ENCODE measurements at regions not wholly inside any gene's neighbourhood (a gene's known extent, or its start where the extent isn't known, plus 50 kb on each side); places are given as distances from the start of the nearest gene placed in this dataset.

GRCh38 chr14:21861153-21861552 lies 187.5 kb upstream of the OR4E1 start:
- no peak overlapping the region for H3K4me3 ChIP-seq (replicated peaks; ENCODE audit: insufficient read depth, low read length)
- peaks cover 6% of the 10 kb centered on the region for H3K27me3 ChIP-seq (ENCODE audit: insufficient read depth, poor library complexity, severe bottlenecking)
- no peak for DNase-seq (ENCODE audit: low read depth in 1 of 2, low spot score in 1 of 2)
- TF ChIP-seq CTCF (IDR thresholded peaks at IDR 0.05; ENCODE audit: insufficient read depth, low read length) (no peak), GABPA (IDR thresholded peaks at IDR 0.05; ENCODE audit: low read depth) (no peak), REST (IDR thresholded peaks at IDR 0.05; ENCODE audit: insufficient replicate concordance, low read depth) (no peak), POLR2AphosphoS5 (IDR thresholded peaks at IDR 0.05; ENCODE audit: low read depth) (no peak)
- no peak overlapping the region for H3K27ac ChIP-seq (replicated peaks)

GRCh38 chr14:21860172-21860571 lies 186.6 kb upstream of the OR4E1 start:
- DNase-seq (ENCODE audit: low read depth in 1 of 2, low spot score in 1 of 2), result peak in 1 of 2 experiments; percentile 24
- Histone ChIP-seq H3K27ac (replicated peaks) (no peak overlapping the region), H3K4me3 (replicated peaks; ENCODE audit: insufficient read depth, low read length) (no peak overlapping the region), H3K27me3 (ENCODE audit: insufficient read depth, poor library complexity, severe bottlenecking) (peaks cover 6% of the 10 kb centered on the region)
- TF ChIP-seq POLR2AphosphoS5 (IDR thresholded peaks at IDR 0.05; ENCODE audit: low read depth) (no peak), SPI1 (IDR thresholded peaks at IDR 0.05; ENCODE audit: borderline replicate concordance, low read depth) (no peak), GABPA (IDR thresholded peaks at IDR 0.05; ENCODE audit: low read depth) (no peak), CTCF (IDR thresholded peaks at IDR 0.05; ENCODE audit: insufficient read depth, low read length) (peak; percentile 29), REST (IDR thresholded peaks at IDR 0.05; ENCODE audit: insufficient replicate concordance, low read depth) (no peak)

GRCh38 chr14:21852775-21853174 lies 179.2 kb upstream of the OR4E1 start:
- TF ChIP-seq GABPA (IDR thresholded peaks at IDR 0.05; ENCODE audit: low read depth) (no peak), POLR2AphosphoS5 (IDR thresholded peaks at IDR 0.05; ENCODE audit: low read depth) (no peak), REST (IDR thresholded peaks at IDR 0.05; ENCODE audit: insufficient replicate concordance, low read depth) (no peak), CTCF (IDR thresholded peaks at IDR 0.05; ENCODE audit: insufficient read depth, low read length) (no peak), SPI1 (IDR thresholded peaks at IDR 0.05; ENCODE audit: borderline replicate concordance, low read depth) (no peak)
- H3K27ac ChIP-seq (replicated peaks), result no peak overlapping the region
- H3K27me3 ChIP-seq (ENCODE audit: insufficient read depth, poor library complexity, severe bottlenecking), result no peaks in the 10 kb centered on the region
- no peak overlapping the region for H3K4me3 ChIP-seq (replicated peaks; ENCODE audit: insufficient read depth, low read length)
- no peak for DNase-seq (ENCODE audit: low read depth in 1 of 2, low spot score in 1 of 2)
